Endothelial cell of umbilical vein (primary cell): ENCODE measurements at regions not wholly inside any gene's neighbourhood (a gene's known extent, or its start where the extent isn't known, plus 50 kb on each side); places are given as distances from the start of the nearest gene placed in this dataset.

ENCODE experiments used
- BruUV-seq: library from RNA; stranded (reverse); fragments of 400-500 nt; replicated peaks from 2 replicates; lab custom pipeline; 2021; lab: Mats Ljungman, UMichigan
- CTCF ChIA-PET: fragments of 300-600, 350-600 bp; sonication (Branson Sonifier 250); formaldehyde crosslinking; loops from one replicate; lab custom pipeline; 2021; ENCODE audit warnings: antibody characterized with exemption, inconsistent platforms; lab: Charles Lee
- POLR2A ChIA-PET: fragments of 300-600, 350-600 bp; sonication (Branson Sonifier 250); formaldehyde crosslinking; loops from one replicate; lab custom pipeline; 2021; ENCODE audit warnings: antibody characterized with exemption, inconsistent platforms; lab: Charles Lee
- DNase-seq: peaks from one replicate; pipeline ENCODE4 v3.0.0-alpha.2; 2011; ENCODE audit warnings: low read depth, low spot score
- FAIRE-seq: peaks from 2 replicates; lab custom pipeline; 2011; peaks lifted over from hg19 to GRCh38; lab: Jason Lieb, UNC
- H2AFZ ChIP-seq: 2 replicates; pipeline ENCODE4 v1.6.0; 2012; ENCODE audit warnings: low read depth, low read length, control low read depth, inconsistent platforms
- H3K27ac ChIP-seq: 2 replicates; pipeline ENCODE4 v1.5.1; 2011; ENCODE audit warnings: low read depth, mild to moderate bottlenecking, control low read depth, low read length, moderate library complexity; ENCODE audit not compliant: insufficient read depth
- H3K27me3 ChIP-seq, 2 experiments: 2 replicates each; pipeline versions ENCODE4 v1.6.0 to v1.6.1; 2011; ENCODE audit warnings: low read length in 2 of 2, mixed read lengths in 1 of 2; ENCODE audit not compliant: control insufficient read depth in 2 of 2, insufficient read depth in 2 of 2
- H3K36me3 ChIP-seq, 2 experiments: 2 replicates in 1 of 2; 3 replicates in 1 of 2; pipeline ENCODE4 v1.5.1; 2011; ENCODE audit warnings: low read length in 2 of 2, mild to moderate bottlenecking in 1 of 2, moderate library complexity in 1 of 2; ENCODE audit not compliant: control insufficient read depth in 2 of 2, insufficient read depth in 2 of 2; ENCODE audit errors: extremely low read depth in 1 of 2
- H3K4me1 ChIP-seq: 3 replicates; pipeline ENCODE4 v1.5.1; 2011; ENCODE audit warnings: mild to moderate bottlenecking, low read length; ENCODE audit not compliant: control insufficient read depth, insufficient read depth; ENCODE audit errors: extremely low read depth
- H3K4me2 ChIP-seq: 2 replicates; pipeline ENCODE4 v1.6.1; 2011; ENCODE audit warnings: low read length, control low read depth, mixed read lengths; ENCODE audit not compliant: insufficient read depth
- H3K4me3 ChIP-seq, 3 experiments: fragments of 200-600 bp in 1 of 3; sonication (generic), shearing (Covaris generic) in 1 of 3; replicated peaks in 1 of 3; 2 replicates each; pipeline ENCODE4 v1.5.1; 2011 to 2016; ENCODE audit warnings: control low read depth in 3 of 3, low read length in 3 of 3, mild to moderate bottlenecking in 2 of 3, inconsistent platforms in 1 of 3, low read depth in 1 of 3, moderate library complexity in 1 of 3; ENCODE audit not compliant: insufficient read depth in 1 of 3
- H3K79me2 ChIP-seq: 2 replicates; pipeline ENCODE4 v1.6.0; 2012; ENCODE audit warnings: low read length, inconsistent platforms; ENCODE audit not compliant: control insufficient read depth, insufficient read depth
- H3K9ac ChIP-seq: replicated peaks from 2 replicates; pipeline ENCODE3; 2011; ENCODE audit warnings: low read length, control low read depth; ENCODE audit not compliant: insufficient read depth; ENCODE audit errors: extremely low read depth
- H3K9me1 ChIP-seq: replicated peaks from 3 replicates; pipeline ENCODE4 v1.6.0; 2011; ENCODE audit warnings: mild to moderate bottlenecking, low read length; ENCODE audit not compliant: control insufficient read depth, insufficient read depth; ENCODE audit errors: extremely low read depth
- H3K9me3 ChIP-seq: replicated peaks from 2 replicates; pipeline ENCODE4 v1.5.1; 2012; ENCODE audit warnings: low read length, inconsistent platforms; ENCODE audit not compliant: control insufficient read depth, insufficient read depth
- H4K20me1 ChIP-seq: replicated peaks from 2 replicates; pipeline ENCODE3; 2011; ENCODE audit warnings: mild to moderate bottlenecking, low read length; ENCODE audit not compliant: control insufficient read depth, insufficient read depth; ENCODE audit errors: extremely low read depth
- CTCF ChIP-seq, 2 donors: IDR thresholded peaks; 1 replicate in 1 of 2; 2 replicates in 1 of 2; pipeline ENCODE4 v1.5.1; 2011; ENCODE audit warnings: low read length in 2 of 2, mild to moderate bottlenecking in 2 of 2, moderate library complexity in 2 of 2, control low read depth in 1 of 2, inconsistent platforms in 1 of 2, low read depth in 1 of 2; ENCODE audit not compliant: insufficient read depth in 1 of 2; ENCODE audit errors: extremely low read depth in 1 of 2
- GATA2 ChIP-seq: IDR thresholded peaks from 2 replicates; pipeline ENCODE4 v1.7.0; 2011; ENCODE audit warnings: low read depth, mild to moderate bottlenecking, moderate library complexity, mixed read lengths, low read length; ENCODE audit not compliant: insufficient read length, insufficient read depth
- JUN ChIP-seq: IDR thresholded peaks from 2 replicates; pipeline ENCODE4 v1.6.1; 2011; ENCODE audit warnings: borderline replicate concordance, low read depth; ENCODE audit not compliant: insufficient read length, insufficient read depth
- MYC ChIP-seq: IDR thresholded peaks from one replicate; pipeline ENCODE4 v1.6.1; 2011; ENCODE audit warnings: mild to moderate bottlenecking, low read depth, low read length
- dilution Hi-C: fragments of 300-500 bp; cut with MboI; formaldehyde crosslinking; loops from one replicate; pipeline ENCODE4 v1.15.0; 2019; ENCODE audit warnings: low sequenced_read_pairs; ENCODE audit not compliant: extremely low pct_ligation_motif_present
- intact Hi-C: fragments of 100-400 bp; cut with micrococcal nuclease; formaldehyde crosslinking; loops from one replicate; pipeline ENCODE4 v1.10.0; 2022
- TF ChIP-seq, protein P1 (sequence below): IDR thresholded peaks from 2 replicates; pipeline ENCODE4 v1.6.1; 2011; ENCODE audit not compliant: insufficient read depth, insufficient read length

GRCh38 chr3:151611419-151611818 is 122.3 kb upstream of the AADACL2 start:
- intact Hi-C loops, result no loop called here

More at GRCh38 chr3:151611419-151611818, 122.3 kb upstream of the AADACL2 start:
- ChIA-PET POLR2A (no interaction called here), CTCF (no interaction called here)
- Histone ChIP-seq H3K9ac (no peak overlapping the region), H4K20me1 (no peaks in the 10 kb centered on the region), H3K4me3 (no peak overlapping the region), H3K27ac (no peak overlapping the region), H2AFZ (no peak overlapping the region), H3K27me3 (no peaks in the 10 kb centered on the region), H3K9me1 (no peaks in the 10 kb centered on the region), H3K36me3 (no peaks in the 10 kb centered on the region), H3K4me1 (no peaks in the 10 kb centered on the region), H3K79me2 (no peaks in the 10 kb centered on the region), H3K4me2 (no peak overlapping the region), H3K9me3 (no peaks in the 10 kb centered on the region)
- no TSS peak for BruUV-seq
- FAIRE-seq (no peak), DNase-seq (no peak)
- TF ChIP-seq, protein P1, sequence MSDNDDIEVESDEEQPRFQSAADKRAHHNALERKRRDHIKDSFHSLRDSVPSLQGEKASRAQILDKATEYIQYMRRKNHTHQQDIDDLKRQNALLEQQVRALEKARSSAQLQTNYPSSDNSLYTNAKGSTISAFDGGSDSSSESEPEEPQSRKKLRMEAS, result no peak
- TF ChIP-seq CTCF (IDR thresholded peaks at IDR 0.05; ENCODE audit: extremely low read depth in 1 of 2, insufficient read depth in 1 of 2, low read depth in 1 of 2, low read length in 2 of 2) (no peak), GATA2 (no peak), JUN (no peak), MYC (no peak)
- dilution Hi-C loops, result no loop called here
